Glutamatergic neuron (in vitro differentiated cells): ENCODE measurements at regions not wholly inside any gene's neighbourhood (a gene's known extent, or its start where the extent isn't known, plus 50 kb on each side); places are given as distances from the start of the nearest gene placed in this dataset.

Experiments used
- DNase-seq: peaks from one replicate; pipeline ENCODE4 v3.0.0; 2022
- H3K27ac Mint-ChIP-seq: one replicate; pipeline ENCODE4 v1.8.0; 2020; ENCODE audit warnings: mild to moderate bottlenecking, mixed read lengths, inconsistent platforms; ENCODE audit not compliant: unreplicated experiment
- H3K27me3 Mint-ChIP-seq: one replicate; pipeline ENCODE4 v1.8.0; 2020; ENCODE audit warnings: mild to moderate bottlenecking, moderate library complexity, mixed read lengths, inconsistent platforms; ENCODE audit not compliant: unreplicated experiment
- H3K36me3 Mint-ChIP-seq: one replicate; pipeline ENCODE4 v1.8.0; 2020; ENCODE audit warnings: mild to moderate bottlenecking, mixed read lengths, inconsistent platforms; ENCODE audit not compliant: unreplicated experiment
- H3K4me1 Mint-ChIP-seq: one replicate; pipeline ENCODE4 v1.8.0; 2020; ENCODE audit warnings: mild to moderate bottlenecking, low read depth, mixed read lengths, inconsistent platforms; ENCODE audit not compliant: unreplicated experiment
- H3K4me3 Mint-ChIP-seq: one replicate; pipeline ENCODE4 v1.8.0; 2020; ENCODE audit warnings: mild to moderate bottlenecking, mixed read lengths, inconsistent platforms; ENCODE audit not compliant: unreplicated experiment
- H3K9me3 Mint-ChIP-seq: one replicate; pipeline ENCODE4 v1.8.0; 2020; ENCODE audit warnings: mild to moderate bottlenecking, moderate library complexity, mixed read lengths, inconsistent platforms; ENCODE audit not compliant: unreplicated experiment
- TF ChIP-seq, protein P1 (sequence below): fragments of 200-600 bp; sonication (generic); IDR thresholded peaks from one replicate; pipeline ENCODE4 v1.5.0; 2021; ENCODE audit not compliant: partially characterized antibody, unreplicated experiment

GRCh38 chr14:101475456-101476257 is 85.6 kb upstream of the DIO3 start:
- Mint-ChIP-seq H3K27ac (peak overlapping the region; percentile 22), H3K27me3 (peaks cover 17% of the 10 kb centered on the region), H3K36me3 (no peaks in the 10 kb centered on the region), H3K4me1 (peaks cover 26% of the 10 kb centered on the region), H3K4me3 (no peak overlapping the region), H3K9me3 (peaks cover 16% of the 10 kb centered on the region)
- DNase-seq = no peak
- TF ChIP-seq, protein P1, sequence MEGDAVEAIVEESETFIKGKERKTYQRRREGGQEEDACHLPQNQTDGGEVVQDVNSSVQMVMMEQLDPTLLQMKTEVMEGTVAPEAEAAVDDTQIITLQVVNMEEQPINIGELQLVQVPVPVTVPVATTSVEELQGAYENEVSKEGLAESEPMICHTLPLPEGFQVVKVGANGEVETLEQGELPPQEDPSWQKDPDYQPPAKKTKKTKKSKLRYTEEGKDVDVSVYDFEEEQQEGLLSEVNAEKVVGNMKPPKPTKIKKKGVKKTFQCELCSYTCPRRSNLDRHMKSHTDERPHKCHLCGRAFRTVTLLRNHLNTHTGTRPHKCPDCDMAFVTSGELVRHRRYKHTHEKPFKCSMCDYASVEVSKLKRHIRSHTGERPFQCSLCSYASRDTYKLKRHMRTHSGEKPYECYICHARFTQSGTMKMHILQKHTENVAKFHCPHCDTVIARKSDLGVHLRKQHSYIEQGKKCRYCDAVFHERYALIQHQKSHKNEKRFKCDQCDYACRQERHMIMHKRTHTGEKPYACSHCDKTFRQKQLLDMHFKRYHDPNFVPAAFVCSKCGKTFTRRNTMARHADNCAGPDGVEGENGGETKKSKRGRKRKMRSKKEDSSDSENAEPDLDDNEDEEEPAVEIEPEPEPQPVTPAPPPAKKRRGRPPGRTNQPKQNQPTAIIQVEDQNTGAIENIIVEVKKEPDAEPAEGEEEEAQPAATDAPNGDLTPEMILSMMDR = no peak

- H3K4me3 Mint-ChIP-seq = peak overlapping the region; percentile 25
These were observed 84.9 kb upstream of the DIO3 start for GRCh38 chr14:101476258-101476915.

DNA sequence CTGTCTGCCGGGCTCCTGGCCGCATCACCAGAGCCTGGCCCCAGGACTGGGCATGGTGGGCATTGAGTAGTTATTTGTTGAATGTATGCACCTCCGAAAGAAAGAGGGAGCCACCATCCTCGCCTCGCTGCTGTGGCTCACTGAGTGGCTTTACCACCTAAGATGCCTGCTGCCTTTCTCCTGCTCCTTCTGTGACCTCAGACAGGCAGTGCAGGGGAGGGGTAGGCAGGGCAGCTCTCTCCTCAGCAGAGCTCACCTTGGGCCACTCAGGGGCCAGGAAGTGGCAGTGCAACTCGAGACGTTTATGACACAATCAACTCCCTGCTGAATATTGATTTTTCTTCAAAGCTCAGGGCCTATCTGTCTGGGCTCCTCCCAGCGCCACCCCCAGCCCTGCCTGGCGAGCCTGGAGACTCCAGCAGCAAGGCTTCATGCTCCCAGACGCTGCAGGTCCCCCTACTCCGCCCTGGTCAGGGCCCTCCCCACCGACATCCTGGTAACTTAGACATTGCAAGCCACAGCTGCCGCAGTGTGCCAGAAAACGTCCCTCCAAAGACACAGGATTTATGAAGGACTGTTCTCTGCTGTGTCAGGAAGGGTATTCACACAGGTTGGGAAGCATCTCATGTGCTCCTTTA is 84.3 kb upstream of the DIO3 start:
- Mint-ChIP-seq H3K9me3 (peaks cover 20% of the 10 kb centered on the region), H3K27ac (peak overlapping the region; percentile 78), H3K36me3 (no peaks in the 10 kb centered on the region), H3K27me3 (peaks cover 18% of the 10 kb centered on the region), H3K4me3 (peak overlapping the region; percentile 35), H3K4me1 (peaks cover 32% of the 10 kb centered on the region)
- TF ChIP-seq, protein P1 = no peak
- DNase-seq = peak; percentile 81

More at GRCh38 chr14:101476258-101476915, 84.9 kb upstream of the DIO3 start:
- Mint-ChIP-seq H3K27me3 (peaks cover 20% of the 10 kb centered on the region), H3K9me3 (peaks cover 20% of the 10 kb centered on the region), H3K4me1 (peaks cover 31% of the 10 kb centered on the region), H3K27ac (peak overlapping the region; percentile 76), H3K36me3 (no peaks in the 10 kb centered on the region)
- TF ChIP-seq, protein P1 = no peak
- no peak for DNase-seq

- TF ChIP-seq, protein P1 = no peak
- H3K4me1 Mint-ChIP-seq = peaks cover 32% of the 10 kb centered on the region
- no peaks in the 10 kb centered on the region for H3K36me3 Mint-ChIP-seq
- H3K27ac Mint-ChIP-seq = peak overlapping the region; percentile 78
- H3K4me3 Mint-ChIP-seq = peak overlapping the region; percentile 35
- peaks cover 18% of the 10 kb centered on the region for H3K27me3 Mint-ChIP-seq
- H3K9me3 Mint-ChIP-seq = peaks cover 20% of the 10 kb centered on the region
- DNase-seq = no peak
These were observed 83.6 kb upstream of the DIO3 start for GRCh38 chr14:101477648-101478047.
